D721Med (cell line): ENCODE measurements at regions not wholly inside any gene's neighbourhood (a gene's known extent, or its start where the extent isn't known, plus 50 kb on each side); places are given as distances from the start of the nearest gene placed in this dataset.

ENCODE experiments used
- DNase-seq: peaks from one replicate; pipeline ENCODE4 v3.0.0; 2011; ENCODE audit warnings: low spot score; ENCODE audit not compliant: insufficient read length
- FAIRE-seq: peaks from 2 replicates; lab custom pipeline; 2011; peaks lifted over from hg19 to GRCh38; lab: Jason Lieb, UNC
- TF ChIP-seq, protein P1 (sequence below): IDR thresholded peaks from 2 replicates; pipeline ENCODE4 v1.5.1; 2012; ENCODE audit warnings: mild to moderate bottlenecking, control low read depth; ENCODE audit not compliant: insufficient read depth; ENCODE audit errors: missing control alignments

DNA sequence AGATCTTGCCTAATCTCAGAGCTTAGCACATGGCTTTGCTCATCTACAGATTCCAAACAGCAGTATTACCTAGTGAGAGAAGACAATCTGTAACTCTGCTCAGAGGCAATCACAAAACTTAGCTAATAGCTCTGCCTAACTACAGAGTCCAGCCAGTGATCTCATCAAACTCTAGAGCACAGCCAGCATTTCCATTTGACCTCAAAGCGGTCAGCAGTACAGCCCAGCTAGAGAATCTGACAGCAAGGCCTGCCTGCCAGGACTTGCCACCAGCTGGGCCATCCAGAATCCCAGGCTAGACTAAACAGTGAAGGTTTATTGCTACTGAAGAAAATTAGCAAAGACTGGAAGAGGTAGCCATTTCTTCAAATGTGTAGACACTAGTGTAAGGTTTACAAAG lies 217.9 kb upstream of the VLDLR start:
- no peak for DNase-seq
- TF ChIP-seq, protein P1, sequence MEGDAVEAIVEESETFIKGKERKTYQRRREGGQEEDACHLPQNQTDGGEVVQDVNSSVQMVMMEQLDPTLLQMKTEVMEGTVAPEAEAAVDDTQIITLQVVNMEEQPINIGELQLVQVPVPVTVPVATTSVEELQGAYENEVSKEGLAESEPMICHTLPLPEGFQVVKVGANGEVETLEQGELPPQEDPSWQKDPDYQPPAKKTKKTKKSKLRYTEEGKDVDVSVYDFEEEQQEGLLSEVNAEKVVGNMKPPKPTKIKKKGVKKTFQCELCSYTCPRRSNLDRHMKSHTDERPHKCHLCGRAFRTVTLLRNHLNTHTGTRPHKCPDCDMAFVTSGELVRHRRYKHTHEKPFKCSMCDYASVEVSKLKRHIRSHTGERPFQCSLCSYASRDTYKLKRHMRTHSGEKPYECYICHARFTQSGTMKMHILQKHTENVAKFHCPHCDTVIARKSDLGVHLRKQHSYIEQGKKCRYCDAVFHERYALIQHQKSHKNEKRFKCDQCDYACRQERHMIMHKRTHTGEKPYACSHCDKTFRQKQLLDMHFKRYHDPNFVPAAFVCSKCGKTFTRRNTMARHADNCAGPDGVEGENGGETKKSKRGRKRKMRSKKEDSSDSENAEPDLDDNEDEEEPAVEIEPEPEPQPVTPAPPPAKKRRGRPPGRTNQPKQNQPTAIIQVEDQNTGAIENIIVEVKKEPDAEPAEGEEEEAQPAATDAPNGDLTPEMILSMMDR: no peak
- FAIRE-seq: no peak

DNA sequence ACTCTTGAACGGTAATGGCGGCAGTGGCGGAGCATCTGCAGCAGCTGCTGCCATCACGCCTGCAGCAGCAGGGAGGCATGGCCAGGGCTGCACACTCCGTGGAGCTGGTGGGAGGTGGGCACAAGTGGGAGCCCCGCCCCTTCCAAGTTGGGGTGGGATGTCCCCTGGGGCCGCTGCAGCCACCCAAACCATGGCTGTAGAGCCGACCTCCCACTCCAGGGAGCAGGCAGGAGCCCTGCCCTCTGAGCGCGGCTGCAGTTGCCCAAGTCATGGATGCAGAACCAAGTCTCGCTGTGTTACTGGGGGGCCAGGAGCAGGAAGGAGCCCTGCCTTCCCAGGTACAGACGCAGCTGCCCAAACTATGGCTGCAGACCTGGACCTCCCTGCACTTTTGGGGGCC lies 215.3 kb upstream of the VLDLR start:
- no peak for DNase-seq
- no peak for FAIRE-seq
- TF ChIP-seq, protein P1: no peak

DNA sequence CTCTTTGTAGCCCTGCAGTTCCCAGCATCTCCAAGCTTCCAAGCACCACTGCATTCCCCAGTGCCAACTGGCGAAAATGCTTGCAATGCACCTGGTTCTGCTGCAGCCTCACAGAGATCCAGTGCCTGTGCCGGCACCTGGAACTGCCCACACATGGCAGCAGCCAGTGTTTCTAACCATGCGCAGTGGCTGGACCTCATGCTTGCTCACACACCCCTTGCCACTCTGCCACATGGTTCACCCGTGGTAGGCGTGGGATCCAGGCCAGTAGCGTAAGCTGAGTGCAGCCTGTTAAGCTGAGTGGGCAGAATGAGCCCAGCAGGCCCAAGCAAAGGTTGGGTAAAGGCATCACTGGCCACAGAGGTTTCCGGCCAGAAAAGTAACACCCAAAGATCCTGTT lies 214.1 kb upstream of the VLDLR start:
- TF ChIP-seq, protein P1: no peak
- DNase-seq (no peak), FAIRE-seq (no peak)

DNA sequence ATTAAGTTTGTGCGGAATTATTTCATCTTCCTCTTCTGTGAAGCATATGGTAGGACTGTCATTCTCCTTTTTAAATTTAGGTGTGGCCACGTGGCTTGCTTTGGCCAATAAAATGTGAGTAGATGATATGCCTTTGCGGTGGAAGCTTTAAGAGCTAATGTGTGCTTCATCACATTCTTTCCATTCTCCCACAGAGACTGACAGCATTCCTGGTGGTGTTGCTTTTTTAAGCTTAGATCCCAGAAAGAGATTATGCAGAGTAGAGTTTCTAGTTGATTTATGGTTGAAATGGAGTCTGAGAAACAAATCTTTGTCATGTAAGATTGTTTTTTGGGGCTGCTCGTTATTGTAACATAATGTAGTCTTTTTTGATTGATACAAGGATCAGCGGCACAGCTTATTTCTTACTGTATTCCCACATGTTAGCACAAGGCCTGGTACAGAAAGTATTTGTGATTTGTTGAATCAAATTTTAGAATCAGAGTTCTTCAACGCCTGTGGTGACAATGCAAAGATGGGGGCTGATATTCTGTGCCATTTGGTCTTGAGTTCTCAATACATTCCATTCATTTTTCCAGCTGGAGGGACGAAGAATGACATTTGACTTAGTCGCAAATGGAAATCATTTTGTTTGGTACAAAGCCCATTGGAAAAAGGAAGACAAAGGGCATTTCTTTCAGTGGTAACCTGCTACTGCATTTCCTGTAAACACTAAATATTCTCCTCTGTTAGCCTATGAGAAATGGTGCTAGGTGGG lies 209.9 kb upstream of the VLDLR start:
- TF ChIP-seq, protein P1: no peak
- FAIRE-seq: no peak
- no peak for DNase-seq

DNA sequence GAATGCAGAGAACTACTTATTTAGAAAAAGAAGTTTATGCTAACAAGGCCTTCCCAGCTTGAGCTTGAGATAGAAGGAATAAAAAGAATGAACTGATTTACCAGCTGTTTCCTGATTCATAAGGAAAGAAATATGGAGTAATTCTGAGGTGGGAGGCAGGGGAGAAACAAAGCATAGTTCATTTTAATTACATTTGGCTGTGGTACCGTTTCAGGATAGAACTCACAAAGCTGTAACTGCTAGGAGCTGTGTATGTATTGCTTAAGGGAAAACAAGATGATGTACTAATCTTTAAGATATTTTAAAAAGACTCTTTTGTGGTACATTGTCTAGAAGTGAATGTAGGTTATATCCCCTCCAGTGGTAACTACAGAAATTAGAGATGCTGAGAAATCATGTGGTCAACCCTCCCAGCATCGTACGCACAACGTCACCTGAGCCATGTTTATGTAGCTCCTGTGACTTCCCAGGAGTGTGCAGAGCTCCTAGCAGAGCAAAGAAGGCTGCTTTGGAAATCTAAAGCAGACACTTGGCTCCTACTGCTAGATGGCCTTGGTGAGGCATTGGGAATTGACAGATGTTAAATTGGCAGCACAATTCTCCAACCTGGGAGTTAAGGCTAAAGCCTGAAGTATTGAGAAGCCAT lies 208.3 kb upstream of the VLDLR start:
- FAIRE-seq (no peak), DNase-seq (no peak)
- TF ChIP-seq, protein P1: no peak

DNA sequence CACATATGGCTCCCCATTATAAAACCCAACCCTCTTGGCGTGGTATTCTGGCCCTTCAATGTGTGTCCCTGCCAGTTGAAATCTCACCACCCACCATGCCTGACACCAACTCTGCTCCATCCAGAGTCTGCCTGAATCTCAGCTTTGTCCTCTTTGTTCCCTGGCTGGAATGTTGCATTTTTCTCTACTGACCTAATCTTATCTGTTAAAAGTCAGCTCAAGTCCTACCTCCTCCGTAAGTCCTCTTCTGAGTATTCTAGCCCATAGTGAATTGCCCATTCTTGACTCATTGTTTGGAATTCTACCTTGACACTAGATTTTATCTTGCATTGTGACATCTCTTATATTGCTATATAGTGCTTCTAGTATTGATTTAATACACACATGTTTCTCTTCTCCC lies 207.1 kb upstream of the VLDLR start:
- DNase-seq: no peak
- TF ChIP-seq, protein P1: no peak
- FAIRE-seq: no peak

DNA sequence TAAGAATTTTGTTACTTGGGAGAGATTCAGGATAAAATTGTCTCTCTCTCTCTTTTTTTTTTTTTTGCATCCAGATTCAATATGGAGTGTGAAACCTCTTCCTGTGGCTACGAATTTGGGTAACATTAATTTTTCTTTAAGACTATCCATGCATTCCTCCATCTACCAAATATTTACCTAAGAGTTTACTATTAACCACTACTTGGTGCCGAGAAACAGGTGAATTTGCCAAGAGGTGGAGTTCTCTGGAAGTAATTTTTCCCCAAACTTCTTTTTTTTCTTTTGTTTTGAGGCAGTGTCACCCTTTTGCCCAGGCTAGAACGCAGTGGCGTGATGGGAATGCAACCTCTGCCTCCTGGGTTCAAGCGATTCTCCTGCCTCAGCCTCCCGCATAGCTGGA lies 206.3 kb upstream of the VLDLR start:
- DNase-seq (no peak), FAIRE-seq (no peak)
- TF ChIP-seq, protein P1: no peak
